A549 (cell line): ENCODE measurements at regions not wholly inside any gene's neighbourhood (a gene's known extent, or its start where the extent isn't known, plus 50 kb on each side); places are given as distances from the start of the nearest gene placed in this dataset.
A peak's percentile ranks its signal among the peaks of the same experiment; 100 is the strongest.

ENCODE experiments used
- ATAC-seq, 2 experiments: fragments of 200-7000 bp in 1 of 2; fragments of >200 bp in 1 of 2; cut with Nextera tagmentation in 1 of 2; cut with Tn5 transposase in 1 of 2; 3 replicates each; pipeline versions ENCODE4 v1.8.0 to v1.9.1; 2018 to 2020; ENCODE audit warnings: mild to moderate bottlenecking in 1 of 2, moderate library complexity in 1 of 2
- CTCF ChIA-PET: fragments of 300-600 bp; sonication (Branson Sonifier 250); formaldehyde crosslinking; extraction: SDS; loops from one replicate; lab custom pipeline; 2021; ENCODE audit warnings: antibody characterized with exemption, inconsistent platforms; lab: Yijun Ruan, JAX
- POLR2A ChIA-PET: fragments of 350-600 bp; formaldehyde crosslinking; extraction: SDS; loops from one replicate; lab custom pipeline; 2021; ENCODE audit warnings: antibody characterized with exemption, inconsistent platforms; lab: Yijun Ruan, JAX
- DNase-seq, 2 experiments: peaks; one replicate each; pipeline versions ENCODE4 v3.0.0 to v3.0.0-alpha.2; 2011 to 2016; ENCODE audit warnings: low read depth in 1 of 2, low spot score in 1 of 2
- FAIRE-seq: peaks from 2 replicates; lab custom pipeline; 2011; peaks lifted over from hg19 to GRCh38; lab: Jason Lieb, UNC
- H3K27ac ChIP-seq, 2 experiments: fragments of >200 bp; sonication (Bioruptor Twin); formaldehyde crosslinking; 3 replicates each; pipeline ENCODE4 v1.5.1; 2016 to 2017
- H3K4me1 ChIP-seq: fragments of >200 bp; sonication (Bioruptor Twin); formaldehyde crosslinking; 3 replicates; pipeline ENCODE4 v1.6.1; 2016
- H3K4me2 ChIP-seq: fragments of >200 bp; sonication (Bioruptor Twin); formaldehyde crosslinking; 3 replicates; pipeline ENCODE4 v1.6.1; 2016
- H3K4me3 ChIP-seq: fragments of >200 bp; sonication (Bioruptor Twin); formaldehyde crosslinking; 3 replicates; pipeline ENCODE4 v1.5.1; 2016
- H3K9me3 ChIP-seq: fragments of >200 bp; sonication (Bioruptor Twin); formaldehyde crosslinking; 3 replicates; pipeline ENCODE4 v1.6.1; 2016
- ATOH8 ChIP-seq: fragments of 250-450 bp; sonication (Bioruptor Pico); IDR thresholded peaks from 2 replicates; pipeline ENCODE4 v1.5.0; 2020; ENCODE audit warnings: low read depth, mild to moderate bottlenecking, moderate library complexity
- CBX8 ChIP-seq: fragments of 200-600 bp; sonication (generic); IDR thresholded peaks from 2 replicates; pipeline ENCODE4 v1.6.1; 2016
- CEBPB ChIP-seq, 2 experiments: fragments of >200 bp in 1 of 2; sonication (Bioruptor Twin) in 1 of 2; formaldehyde crosslinking in 1 of 2; IDR thresholded peaks; 2 replicates each; pipeline ENCODE4 v1.6.1; 2012 to 2016
- E2F6 ChIP-seq: IDR thresholded peaks from 2 replicates; pipeline ENCODE4 v1.6.1; 2012; ENCODE audit warnings: low read depth, borderline replicate concordance
- EHF ChIP-seq: fragments of 250-450 bp; sonication (Bioruptor Pico); IDR thresholded peaks from 2 replicates; pipeline ENCODE4 v1.5.0; 2020; ENCODE audit warnings: mild to moderate bottlenecking
- EHMT2 ChIP-seq: fragments of 200-600 bp; sonication (generic); IDR thresholded peaks from 2 replicates; pipeline ENCODE4 v1.6.1; 2016; ENCODE audit warnings: antibody characterized with exemption, low read depth, mild to moderate bottlenecking, moderate library complexity
- EP300 ChIP-seq, 2 experiments: fragments of >200 bp; sonication (Bioruptor Twin); formaldehyde crosslinking; IDR thresholded peaks; 2 replicates in 1 of 2; 3 replicates in 1 of 2; pipeline ENCODE4 v1.6.1; 2016 to 2017
- FOSL2 ChIP-seq, 2 experiments: fragments of 450-650 bp in 1 of 2; fragments of >200 bp in 1 of 2; sonication (Bioruptor Twin) in 1 of 2; formaldehyde crosslinking; IDR thresholded peaks; 2 replicates each; pipeline versions ENCODE4 v1.5.0 to v1.6.1; 2016 to 2020; ENCODE audit warnings: mild to moderate bottlenecking in 1 of 2, moderate library complexity in 1 of 2
- GATA3 ChIP-seq: IDR thresholded peaks from 2 replicates; pipeline ENCODE4 v1.6.1; 2012; ENCODE audit warnings: borderline replicate concordance
- HES2 ChIP-seq: fragments of >200 bp; sonication (Bioruptor Twin); formaldehyde crosslinking; IDR thresholded peaks from 2 replicates; pipeline ENCODE4 v1.6.1; 2016
- HOXB13 ChIP-seq: fragments of 250-450 bp; sonication (Bioruptor Pico); IDR thresholded peaks from 2 replicates; pipeline ENCODE4 v1.5.0; 2020; ENCODE audit warnings: low read depth, mild to moderate bottlenecking, moderate library complexity
- NR3C1 ChIP-seq: fragments of >200 bp; sonication (Bioruptor Twin); formaldehyde crosslinking; IDR thresholded peaks from 3 replicates; pipeline ENCODE4 v1.6.1; 2017
- POLR2A ChIP-seq: IDR thresholded peaks from 2 replicates; pipeline ENCODE4 v1.6.1; 2012; ENCODE audit warnings: mild to moderate bottlenecking, low read length
- RAD21 ChIP-seq, 2 experiments: fragments of >200 bp in 1 of 2; sonication (Bioruptor Twin) in 1 of 2; formaldehyde crosslinking in 1 of 2; IDR thresholded peaks in 1 of 2; conservative IDR thresholded peaks in 1 of 2; 2 replicates in 1 of 2; 3 replicates in 1 of 2; pipeline ENCODE4 v1.6.1; 2012 to 2018; ENCODE audit warnings: inconsistent platforms in 1 of 2
- RARB ChIP-seq: fragments of 250-450 bp; sonication (Bioruptor Pico); IDR thresholded peaks from 2 replicates; pipeline ENCODE4 v1.8.0; 2021; ENCODE audit warnings: mild to moderate bottlenecking, moderate library complexity
- RFX5 ChIP-seq: fragments of 450-650 bp; IDR thresholded peaks from 2 replicates; pipeline ENCODE4 v1.7.1; 2014; ENCODE audit warnings: antibody characterized with exemption, mild to moderate bottlenecking, moderate library complexity
- RNF2 ChIP-seq: fragments of 200-600 bp; sonication (generic); IDR thresholded peaks from 2 replicates; pipeline ENCODE4 v1.6.1; 2016; ENCODE audit warnings: low read depth, mild to moderate bottlenecking, antibody characterized with exemption, moderate library complexity, borderline replicate concordance
- SMC3 ChIP-seq: fragments of >200 bp; sonication (Bioruptor Twin); formaldehyde crosslinking; IDR thresholded peaks from 3 replicates; pipeline ENCODE4 v1.6.1; 2018; ENCODE audit warnings: inconsistent platforms
- TFCP2L1 ChIP-seq: fragments of 250-450 bp; sonication (Bioruptor Pico); IDR thresholded peaks from 2 replicates; pipeline ENCODE4 v1.5.0; 2021; ENCODE audit warnings: mild to moderate bottlenecking
- ZNF302 ChIP-seq: fragments of 250-450 bp; sonication (Bioruptor Pico); IDR thresholded peaks from 2 replicates; pipeline ENCODE4 v1.9.0; 2021; ENCODE audit warnings: inconsistent platforms, mild to moderate bottlenecking, moderate library complexity
- ZSCAN20 ChIP-seq: fragments of 250-450 bp; sonication (Bioruptor Pico); IDR thresholded peaks from 2 replicates; pipeline ENCODE4 v1.8.0; 2022; ENCODE audit warnings: mild to moderate bottlenecking, moderate library complexity
- WGBS: methylation state at CpG from one replicate; pipeline ENCODE4 v1.1.6; 2017; ENCODE audit errors: missing lambda C conversion rate; 5-methylcytosine and 5-hydroxymethylcytosine counted together
- TF ChIP-seq, protein P1 (sequence below): fragments of 450-650 bp; IDR thresholded peaks from 2 replicates; pipeline ENCODE4 v1.6.1; 2014; ENCODE audit warnings: antibody characterized with exemption
- TF ChIP-seq, protein P2 (sequence below): fragments of 150-350 bp; IDR thresholded peaks from 2 replicates; pipeline ENCODE4 v1.6.1; 2014; ENCODE audit warnings: low read depth, mild to moderate bottlenecking, low read length

DNA sequence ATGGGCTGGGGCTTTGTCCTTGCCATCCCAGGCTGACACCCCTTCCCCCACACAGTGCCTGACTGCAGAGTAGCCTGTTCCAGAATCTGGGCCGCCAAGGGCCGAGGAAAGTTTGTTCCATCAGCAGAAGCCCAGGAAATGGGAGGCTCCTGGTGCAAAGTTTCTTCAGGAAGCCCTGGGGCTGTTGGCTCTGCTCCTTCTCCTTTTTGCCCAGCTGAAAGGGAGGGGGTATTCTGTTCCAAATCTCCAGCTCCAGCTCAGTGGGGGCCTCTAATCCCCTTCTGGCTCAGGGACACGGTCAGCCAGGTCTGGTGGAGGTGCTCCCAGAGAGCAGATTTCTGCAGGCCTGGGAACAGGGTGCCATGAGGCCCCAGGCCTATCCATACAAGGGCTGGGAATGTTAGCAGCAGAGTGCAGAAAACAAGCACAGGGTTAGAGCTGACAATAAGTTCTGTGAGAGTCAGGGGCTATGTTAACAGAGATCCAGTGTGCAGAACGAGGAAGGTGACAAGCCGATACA, 399.5 kb downstream of the RPS24 start:
- Histone ChIP-seq H3K4me2 (no peak overlapping the region), H3K4me3 (no peak overlapping the region), H3K4me1 (no peaks in the 10 kb centered on the region), H3K9me3 (no peaks in the 10 kb centered on the region), H3K27ac (peak overlapping the region in 1 of 2 experiments; percentile 32; a peak in 2 of 6 replicates)
- 92% methylated on average over 5 of the region's 5 CpGs for WGBS
- TF ChIP-seq RAD21 (conservative IDR thresholded peaks at IDR 0.05 in 1 of 2, IDR thresholded peaks at IDR 0.05 in 1 of 2) (no peak), CEBPB (IDR thresholded peaks at IDR 0.05) (no peak), EHMT2 (no peak), HES2 (no peak), RFX5 (no peak), HOXB13 (CRISPR knock-in tag) (no peak), ATOH8 (CRISPR knock-in tag) (no peak), ZSCAN20 (CRISPR knock-in tag) (no peak), EP300 (IDR thresholded peaks at IDR 0.05) (no peak), NR3C1 (no peak), RNF2 (no peak)
- TF ChIP-seq, protein P1, sequence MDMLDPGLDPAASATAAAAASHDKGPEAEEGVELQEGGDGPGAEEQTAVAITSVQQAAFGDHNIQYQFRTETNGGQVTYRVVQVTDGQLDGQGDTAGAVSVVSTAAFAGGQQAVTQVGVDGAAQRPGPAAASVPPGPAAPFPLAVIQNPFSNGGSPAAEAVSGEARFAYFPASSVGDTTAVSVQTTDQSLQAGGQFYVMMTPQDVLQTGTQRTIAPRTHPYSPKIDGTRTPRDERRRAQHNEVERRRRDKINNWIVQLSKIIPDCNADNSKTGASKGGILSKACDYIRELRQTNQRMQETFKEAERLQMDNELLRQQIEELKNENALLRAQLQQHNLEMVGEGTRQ = no peak
- FAIRE-seq = no peak
- ChIA-PET POLR2A (no interaction called here), CTCF (interaction anchor here (0.7 to 1.4 kb wide), 3 partner anchors 20 to 762 kb away, joined by 3 to 5 read pairs (median 4); no protein-coding TSS in a partner anchor)
- ATAC-seq = no peak
- DNase-seq = no peak

- FAIRE-seq = no peak
These were observed 400.3 kb downstream of the RPS24 start for GRCh38 chr10:78433766-78434535.

GRCh38 chr10:78434886-78435285, 401.2 kb downstream of the RPS24 start:
- DNase-seq (no peak), FAIRE-seq (no peak), ATAC-seq (no peak)
- Histone ChIP-seq H3K4me3 (no peak overlapping the region), H3K4me1 (peaks cover 5% of the 10 kb centered on the region; the same call in 1 of the 3 replicates), H3K4me2 (no peak overlapping the region), H3K9me3 (no peaks in the 10 kb centered on the region), H3K27ac (no peak overlapping the region)
- ChIA-PET CTCF (interaction anchor here (1.4 to 3.1 kb wide), 2 partner anchors 13 to 130 kb away, joined by 3 to 12 read pairs; no protein-coding TSS in a partner anchor), POLR2A (no interaction called here)
- WGBS = 66% methylated on average over 4 of the region's 8 CpGs
- TF ChIP-seq ATOH8 (CRISPR knock-in tag) (no peak), FOSL2 (IDR thresholded peaks at IDR 0.05) (no peak), FOSL2 (CRISPR knock-in tag; IDR thresholded peaks at IDR 0.05) (no peak), POLR2A (no peak), RNF2 (no peak), GATA3 (no peak), EHF (CRISPR knock-in tag) (no peak)
- TF ChIP-seq, protein P1 = no peak
- TF ChIP-seq, protein P2, sequence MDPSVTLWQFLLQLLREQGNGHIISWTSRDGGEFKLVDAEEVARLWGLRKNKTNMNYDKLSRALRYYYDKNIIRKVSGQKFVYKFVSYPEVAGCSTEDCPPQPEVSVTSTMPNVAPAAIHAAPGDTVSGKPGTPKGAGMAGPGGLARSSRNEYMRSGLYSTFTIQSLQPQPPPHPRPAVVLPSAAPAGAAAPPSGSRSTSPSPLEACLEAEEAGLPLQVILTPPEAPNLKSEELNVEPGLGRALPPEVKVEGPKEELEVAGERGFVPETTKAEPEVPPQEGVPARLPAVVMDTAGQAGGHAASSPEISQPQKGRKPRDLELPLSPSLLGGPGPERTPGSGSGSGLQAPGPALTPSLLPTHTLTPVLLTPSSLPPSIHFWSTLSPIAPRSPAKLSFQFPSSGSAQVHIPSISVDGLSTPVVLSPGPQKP = no peak

More at GRCh38 chr10:78433766-78434535, 400.3 kb downstream of the RPS24 start:
- ChIA-PET CTCF (no interaction called here), POLR2A (no interaction called here)
- DNase-seq (no peak), ATAC-seq (no peak)
- Histone ChIP-seq H3K4me2 (no peak overlapping the region), H3K9me3 (no peaks in the 10 kb centered on the region), H3K4me3 (no peak overlapping the region), H3K27ac (no peak overlapping the region), H3K4me1 (peaks cover 3% of the 10 kb centered on the region; the same call in 1 of the 3 replicates)
- 72% methylated on average over 11 of the region's 11 CpGs for WGBS
- TF ChIP-seq, protein P1 = no peak
- no peak for TF ChIP-seq CBX8
- no peak for TF ChIP-seq SMC3
- no peak for TF ChIP-seq ZNF302 (CRISPR knock-in tag)
- TF ChIP-seq E2F6 = no peak
- TF ChIP-seq TFCP2L1 (CRISPR knock-in tag) = no peak
- TF ChIP-seq RARB = no peak
